Prostate gland (tissue), 2 donors: ENCODE measurements at regions not wholly inside any gene's neighbourhood (a gene's known extent, or its start where the extent isn't known, plus 50 kb on each side); places are given as distances from the start of the nearest gene placed in this dataset.

Source experiments
- DNase-seq: peaks from one replicate; pipeline ENCODE4 v3.0.0-alpha.2; 2019; ENCODE audit warnings: low spot score
- H3K27ac ChIP-seq, 2 donors: fragments of 200-600 bp; sonication (generic); 2 replicates each; pipeline ENCODE4 v1.5.1; 2017 to 2019
- H3K27me3 ChIP-seq: fragments of 200-600 bp; sonication (generic); replicated peaks from 2 replicates; pipeline ENCODE4 v1.5.1; 2019; ENCODE audit not compliant: insufficient read depth
- H3K36me3 ChIP-seq, 2 donors: fragments of 200-600 bp; sonication (generic); 1 replicate in 1 of 2; 2 replicates in 1 of 2; pipeline versions ENCODE4 v1.5.1 to v1.8.1; 2017 to 2019
- H3K4me1 ChIP-seq: fragments of 200-600 bp; sonication (generic); replicated peaks from 2 replicates; pipeline ENCODE4 v1.5.1; 2019
- H3K4me3 ChIP-seq, 2 donors: fragments of 200-600 bp; sonication (generic); 2 replicates each; pipeline ENCODE4 v1.5.1; 2017 to 2019
- H3K9me3 ChIP-seq: fragments of 200-600 bp; sonication (generic); 2 replicates; pipeline ENCODE4 v1.5.1; 2017
- POLR2A ChIP-seq: fragments of 450-650 bp; IDR thresholded peaks from one replicate; pipeline ENCODE4 v1.6.1; 2016; ENCODE audit warnings: antibody characterized with exemption, mild to moderate bottlenecking
- POLR2AphosphoS5 ChIP-seq: sonication (generic); formaldehyde crosslinking; IDR thresholded peaks from one replicate; pipeline ENCODE4 v1.6.1; 2017; ENCODE audit warnings: antibody characterized with exemption
- WGBS: methylation state at CpG from one replicate; pipeline ENCODE4 v1.1.5; 2018; 5-methylcytosine and 5-hydroxymethylcytosine counted together
- intact Hi-C: fragments of 100-400 bp; cut with DNase I; formaldehyde crosslinking; loops from one replicate; pipeline ENCODE4 v1.14.2; 2022
- TF ChIP-seq, protein P1 (sequence below), 4 experiments: fragments of 200-600 bp in 2 of 4; fragments of 450-650 bp in 2 of 4; sonication (generic) in 2 of 4; IDR thresholded peaks; 1 replicate in 3 of 4; 2 replicates in 1 of 4; pipeline ENCODE4 v1.5.1; 2016 to 2019; ENCODE audit warnings: antibody characterized with exemption in 4 of 4, mild to moderate bottlenecking in 2 of 4, moderate library complexity in 2 of 4

- Histone ChIP-seq H3K4me1 (no peaks in the 10 kb centered on the region), H3K36me3 (no peaks in the 10 kb centered on the region), H3K4me3 (no peak overlapping the region), H3K27ac (no peak overlapping the region), H3K9me3 (no peaks in the 10 kb centered on the region), H3K27me3 (no peaks in the 10 kb centered on the region)
- DNase-seq: no peak
- TF ChIP-seq POLR2AphosphoS5: no peak
- no peak for TF ChIP-seq POLR2A
- TF ChIP-seq, protein P1, sequence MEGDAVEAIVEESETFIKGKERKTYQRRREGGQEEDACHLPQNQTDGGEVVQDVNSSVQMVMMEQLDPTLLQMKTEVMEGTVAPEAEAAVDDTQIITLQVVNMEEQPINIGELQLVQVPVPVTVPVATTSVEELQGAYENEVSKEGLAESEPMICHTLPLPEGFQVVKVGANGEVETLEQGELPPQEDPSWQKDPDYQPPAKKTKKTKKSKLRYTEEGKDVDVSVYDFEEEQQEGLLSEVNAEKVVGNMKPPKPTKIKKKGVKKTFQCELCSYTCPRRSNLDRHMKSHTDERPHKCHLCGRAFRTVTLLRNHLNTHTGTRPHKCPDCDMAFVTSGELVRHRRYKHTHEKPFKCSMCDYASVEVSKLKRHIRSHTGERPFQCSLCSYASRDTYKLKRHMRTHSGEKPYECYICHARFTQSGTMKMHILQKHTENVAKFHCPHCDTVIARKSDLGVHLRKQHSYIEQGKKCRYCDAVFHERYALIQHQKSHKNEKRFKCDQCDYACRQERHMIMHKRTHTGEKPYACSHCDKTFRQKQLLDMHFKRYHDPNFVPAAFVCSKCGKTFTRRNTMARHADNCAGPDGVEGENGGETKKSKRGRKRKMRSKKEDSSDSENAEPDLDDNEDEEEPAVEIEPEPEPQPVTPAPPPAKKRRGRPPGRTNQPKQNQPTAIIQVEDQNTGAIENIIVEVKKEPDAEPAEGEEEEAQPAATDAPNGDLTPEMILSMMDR (IDR thresholded peaks at IDR 0.05): no peak
- intact Hi-C loops: no loop called here
- WGBS: 45% methylated on average over 4 of the region's 4 CpGs
These were observed 66.8 kb upstream of the MC2R start for GRCh38 chr18:13982126-13982525.

GRCh38 chr18:13973061-13973575 lies 57.8 kb upstream of the MC2R start:
- Histone ChIP-seq H3K27me3 (no peaks in the 10 kb centered on the region), H3K9me3 (no peaks in the 10 kb centered on the region), H3K4me3 (no peak overlapping the region), H3K36me3 (no peaks in the 10 kb centered on the region), H3K4me1 (no peaks in the 10 kb centered on the region), H3K27ac (no peak overlapping the region)
- intact Hi-C loops: no loop called here
- no peak for DNase-seq
- TF ChIP-seq POLR2A (no peak), POLR2AphosphoS5 (no peak)
- TF ChIP-seq, protein P1 (IDR thresholded peaks at IDR 0.05): no peak
- WGBS: 49% methylated on average over 4 of the region's 4 CpGs
